Osteoblast (primary cell): ENCODE measurements at regions not wholly inside any gene's neighbourhood (a gene's known extent, or its start where the extent isn't known, plus 50 kb on each side); places are given as distances from the start of the nearest gene placed in this dataset.

Experiments used
- DNase-seq: peaks from one replicate; pipeline ENCODE4 v3.0.0; 2011; ENCODE audit warnings: low spot score, mixed read lengths; ENCODE audit not compliant: insufficient read length; ENCODE audit errors: missing footprints
- H2AFZ ChIP-seq: 2 replicates; pipeline ENCODE4 v1.6.0; 2011; ENCODE audit warnings: mild to moderate bottlenecking, low read length
- H3K27ac ChIP-seq: 2 replicates; pipeline ENCODE4 v1.5.1; 2011; ENCODE audit warnings: mild to moderate bottlenecking, low read depth, low read length, moderate library complexity
- H3K27me3 ChIP-seq: 2 replicates; pipeline ENCODE4 v1.6.0; 2012; ENCODE audit warnings: mild to moderate bottlenecking, control low read depth, inconsistent platforms, low read length, moderate library complexity; ENCODE audit not compliant: insufficient read depth
- H3K36me3 ChIP-seq: 2 replicates; pipeline ENCODE4 v1.5.1; 2011; ENCODE audit warnings: mild to moderate bottlenecking, low read length, control low read depth, moderate library complexity; ENCODE audit not compliant: insufficient read depth
- H3K4me1 ChIP-seq: 2 replicates; pipeline ENCODE4 v1.5.1; 2011; ENCODE audit warnings: mild to moderate bottlenecking, low read length, control low read depth, moderate library complexity; ENCODE audit not compliant: insufficient read depth
- H3K4me2 ChIP-seq: 2 replicates; pipeline ENCODE4 v1.6.0; 2011; ENCODE audit warnings: mild to moderate bottlenecking, low read length; ENCODE audit not compliant: insufficient read depth
- H3K4me3 ChIP-seq: fragments of 200-600 bp; sonication (generic); 3 replicates; pipeline ENCODE4 v1.5.1; 2012; ENCODE audit warnings: mild to moderate bottlenecking, low read length, inconsistent platforms; ENCODE audit not compliant: insufficient read depth
- H3K79me2 ChIP-seq: 2 replicates; pipeline ENCODE4 v1.6.0; 2012; ENCODE audit warnings: mild to moderate bottlenecking, low read length, control low read depth, inconsistent platforms; ENCODE audit not compliant: insufficient read depth
- H3K9me3 ChIP-seq: 2 replicates; pipeline ENCODE4 v1.5.1; 2011; ENCODE audit warnings: low read depth, low read length, control low read depth
- H4K20me1 ChIP-seq: 2 replicates; pipeline ENCODE4 v1.6.0; 2012; ENCODE audit warnings: mild to moderate bottlenecking, low read length, control low read depth; ENCODE audit not compliant: insufficient read depth
- CTCF ChIP-seq: IDR thresholded peaks from 2 replicates; pipeline ENCODE4 v1.5.1; 2011; ENCODE audit warnings: mild to moderate bottlenecking, low read depth, low read length, moderate library complexity; ENCODE audit errors: extremely low read depth

- Histone ChIP-seq H3K9me3 (no peaks in the 10 kb centered on the region), H3K79me2 (no peaks in the 10 kb centered on the region), H3K27me3 (peaks cover 31% of the 10 kb centered on the region), H3K4me1 (peaks cover 2% of the 10 kb centered on the region), H3K4me3 (no peak overlapping the region), H3K36me3 (no peaks in the 10 kb centered on the region), H2AFZ (no peak overlapping the region), H4K20me1 (no peaks in the 10 kb centered on the region), H3K27ac (no peak overlapping the region), H3K4me2 (no peak overlapping the region)
- no peak for TF ChIP-seq CTCF
- peak; percentile 32 for DNase-seq
Observed at GRCh38 chrX:69107231-69107739, 58.0 kb downstream of the PJA1 start.

GRCh38 chrX:69104756-69105434, 60.4 kb downstream of the PJA1 start:
- no peaks in the 10 kb centered on the region for H3K9me3 ChIP-seq
- no peak overlapping the region for H2AFZ ChIP-seq
- no peak overlapping the region for H3K27ac ChIP-seq
- H3K36me3 ChIP-seq: no peaks in the 10 kb centered on the region
- H3K79me2 ChIP-seq: no peaks in the 10 kb centered on the region
- H4K20me1 ChIP-seq: no peaks in the 10 kb centered on the region
- no peak overlapping the region for H3K4me3 ChIP-seq
- peaks cover 2% of the 10 kb centered on the region for H3K4me1 ChIP-seq
- H3K4me2 ChIP-seq: no peak overlapping the region
- no peak for TF ChIP-seq CTCF
- DNase-seq: peak; percentile 36
- peaks cover 33% of the 10 kb centered on the region for H3K27me3 ChIP-seq

- H4K20me1 ChIP-seq: no peaks in the 10 kb centered on the region
- DNase-seq: peak; percentile 5
- no peaks in the 10 kb centered on the region for H3K9me3 ChIP-seq
- H3K27me3 ChIP-seq: peaks cover 35% of the 10 kb centered on the region
- H3K4me1 ChIP-seq: no peaks in the 10 kb centered on the region
- no peak overlapping the region for H3K27ac ChIP-seq
- no peak overlapping the region for H2AFZ ChIP-seq
- H3K36me3 ChIP-seq: no peaks in the 10 kb centered on the region
- no peak overlapping the region for H3K4me2 ChIP-seq
- no peak for TF ChIP-seq CTCF
- no peak overlapping the region for H3K4me3 ChIP-seq
- H3K79me2 ChIP-seq: no peaks in the 10 kb centered on the region
Observed at GRCh38 chrX:69103539-69103938, 61.7 kb downstream of the PJA1 start.

GRCh38 chrX:69102612-69103194, 62.5 kb downstream of the PJA1 start:
- no peak for TF ChIP-seq CTCF
- Histone ChIP-seq H3K9me3 (no peaks in the 10 kb centered on the region), H3K27ac (no peak overlapping the region), H3K4me1 (no peaks in the 10 kb centered on the region), H2AFZ (no peak overlapping the region), H3K4me2 (no peak overlapping the region), H3K27me3 (peaks cover 34% of the 10 kb centered on the region), H3K79me2 (no peaks in the 10 kb centered on the region), H3K4me3 (no peak overlapping the region), H4K20me1 (no peaks in the 10 kb centered on the region), H3K36me3 (no peaks in the 10 kb centered on the region)
- DNase-seq: peak; percentile 69
